CD14-positive monocyte (primary cell): ENCODE measurements at regions not wholly inside any gene's neighbourhood (a gene's known extent, or its start where the extent isn't known, plus 50 kb on each side); places are given as distances from the start of the nearest gene placed in this dataset.

Experiments used
- DNase-seq, 3 donors: peaks; one replicate each; pipeline ENCODE4 v3.0.0-alpha.2; 2011 to 2022
- H2AFZ ChIP-seq: 2 replicates; pipeline ENCODE4 v1.6.0; 2012; ENCODE audit warnings: mild to moderate bottlenecking, low read depth, low read length, inconsistent platforms; ENCODE audit not compliant: insufficient read depth, poor library complexity, severe bottlenecking
- H3K27ac ChIP-seq, 2 donors: 1 replicate in 1 of 2; 2 replicates in 1 of 2; pipeline ENCODE4 v1.5.1; 2012 to 2013; ENCODE audit warnings: low read length in 2 of 2, control low read depth in 1 of 2, inconsistent platforms in 1 of 2, low read depth in 1 of 2, mild to moderate bottlenecking in 1 of 2
- H3K27me3 ChIP-seq, 2 donors: one replicate each; pipeline versions ENCODE4 v1.6.0 to v1.6.1; 2011 to 2013; ENCODE audit warnings: low read length in 2 of 2; ENCODE audit not compliant: control insufficient read depth in 2 of 2, insufficient read depth in 2 of 2
- H3K36me3 ChIP-seq, 2 donors: replicated peaks in 1 of 2; 1 replicate in 1 of 2; 2 replicates in 1 of 2; pipeline versions ENCODE4 v1.5.1 to v1.6.1; 2012 to 2013; ENCODE audit warnings: low read length in 2 of 2, control low read depth in 1 of 2, inconsistent platforms in 1 of 2, mild to moderate bottlenecking in 1 of 2; ENCODE audit not compliant: insufficient read depth in 2 of 2, control insufficient read depth in 1 of 2
- H3K4me1 ChIP-seq, 2 donors: 1 replicate in 1 of 2; 2 replicates in 1 of 2; pipeline versions ENCODE4 v1.5.1 to v1.6.1; 2012 to 2013; ENCODE audit warnings: low read length in 2 of 2, control low read depth in 1 of 2, inconsistent platforms in 1 of 2, mild to moderate bottlenecking in 1 of 2, moderate library complexity in 1 of 2; ENCODE audit not compliant: insufficient read depth in 2 of 2, control insufficient read depth in 1 of 2
- H3K4me2 ChIP-seq: replicated peaks from 2 replicates; pipeline ENCODE3; 2012; ENCODE audit warnings: low read length, moderate library complexity, mild to moderate bottlenecking; ENCODE audit not compliant: poor library complexity, severe bottlenecking; ENCODE audit errors: extremely low read depth
- H3K4me3 ChIP-seq, 3 experiments: fragments of 200-600 bp in 1 of 3; sonication (generic) in 1 of 3; replicated peaks in 1 of 3; 1 replicate in 2 of 3; 2 replicates in 1 of 3; pipeline ENCODE4 v1.5.1; 2011 to 2013; ENCODE audit warnings: low read length in 3 of 3, mild to moderate bottlenecking in 3 of 3, control low read depth in 2 of 3, low read depth in 2 of 3, inconsistent platforms in 1 of 3, moderate library complexity in 1 of 3
- H3K79me2 ChIP-seq: 2 replicates; pipeline ENCODE4 v1.6.0; 2012; ENCODE audit warnings: mild to moderate bottlenecking, control low read depth, inconsistent platforms, low read length, moderate library complexity; ENCODE audit not compliant: insufficient read depth
- H3K9ac ChIP-seq: 2 replicates; pipeline ENCODE4 v1.6.0; 2017; ENCODE audit warnings: low read length, mild to moderate bottlenecking; ENCODE audit not compliant: insufficient read depth, poor library complexity, severe bottlenecking
- H3K9me3 ChIP-seq, 2 donors: replicated peaks in 1 of 2; 1 replicate in 1 of 2; 2 replicates in 1 of 2; pipeline versions ENCODE4 v1.5.1 to v1.6.1; 2012 to 2013; ENCODE audit warnings: low read length in 2 of 2, control low read depth in 1 of 2; ENCODE audit not compliant: control insufficient read depth in 1 of 2, insufficient read depth in 1 of 2
- H4K20me1 ChIP-seq: 2 replicates; pipeline ENCODE4 v1.6.0; 2012; ENCODE audit warnings: mild to moderate bottlenecking, low read length, control low read depth, moderate library complexity; ENCODE audit not compliant: insufficient read depth
- H3K27ac Mint-ChIP-seq, 7 donors: one replicate each; pipeline ENCODE4 v1.8.0; 2020; ENCODE audit warnings: mild to moderate bottlenecking in 7 of 7, mixed read lengths in 7 of 7, moderate library complexity in 6 of 7, inconsistent platforms in 2 of 7
- H3K27me3 Mint-ChIP-seq, 3 donors: one replicate each; pipeline ENCODE4 v1.8.0; 2021 to 2022; ENCODE audit warnings: low read depth in 3 of 3, mild to moderate bottlenecking in 3 of 3, mixed read lengths in 3 of 3, moderate library complexity in 3 of 3, inconsistent platforms in 1 of 3
- H3K36me3 Mint-ChIP-seq, 2 donors: one replicate each; pipeline ENCODE4 v1.8.0; 2020; ENCODE audit warnings: mixed read lengths in 2 of 2, inconsistent platforms in 1 of 2, mild to moderate bottlenecking in 1 of 2
- H3K4me1 Mint-ChIP-seq: one replicate; pipeline ENCODE4 v1.8.0; 2020; ENCODE audit warnings: mild to moderate bottlenecking, mixed read lengths
- H3K4me3 Mint-ChIP-seq, 2 donors: one replicate each; pipeline ENCODE4 v1.8.0; 2020; ENCODE audit warnings: mild to moderate bottlenecking in 2 of 2, mixed read lengths in 2 of 2, moderate library complexity in 1 of 2
- H3K9me3 Mint-ChIP-seq, 7 donors: one replicate each; pipeline ENCODE4 v1.8.0; 2020 to 2022; ENCODE audit warnings: mixed read lengths in 7 of 7, mild to moderate bottlenecking in 6 of 7, moderate library complexity in 6 of 7, inconsistent platforms in 2 of 7
- WGBS: methylation state at CpG from one replicate; pipeline ENCODE4 v1.1.5; 2013; ENCODE audit warnings: missing lambda C conversion rate; ENCODE audit not compliant: insufficient coverage; 5-methylcytosine and 5-hydroxymethylcytosine counted together
- intact Hi-C, 2 donors: fragments of 100-400 bp; cut with micrococcal nuclease; formaldehyde crosslinking; loops; one replicate each; pipeline versions ENCODE4 v1.15.0 to v1.15.1; 2023
- TF ChIP-seq, protein P1 (sequence below): fragments of 200-600 bp; IDR thresholded peaks from one replicate; pipeline ENCODE4 v1.8.0; 2022; ENCODE audit warnings: antibody characterized with exemption, mild to moderate bottlenecking

DNA sequence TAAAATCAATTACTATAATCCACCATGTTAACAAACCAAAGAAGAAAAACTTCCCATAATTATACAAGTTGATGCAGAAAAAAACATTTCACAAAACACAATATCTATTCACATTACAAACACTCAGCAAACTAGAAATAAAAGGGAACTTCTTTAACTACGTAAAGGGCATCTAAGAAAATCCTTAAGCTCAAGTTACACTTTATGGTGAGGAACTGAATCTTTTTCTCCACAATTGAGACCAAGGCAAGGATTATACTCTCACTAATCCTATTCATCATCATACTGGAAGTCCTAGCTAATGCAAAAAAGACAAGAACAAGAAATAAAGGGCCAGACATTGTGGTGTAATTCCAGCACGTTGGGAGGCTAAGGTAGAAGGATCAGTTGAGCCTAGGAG is 159.9 kb downstream of the ZNF365 start:
- H4K20me1 ChIP-seq = no peaks in the 10 kb centered on the region
- H3K4me3 ChIP-seq = no peak overlapping the region
- peak overlapping the region; percentile 14 to 40 for H3K27ac ChIP-seq
- H3K27ac Mint-ChIP-seq = peak overlapping the region in 6 of 7 donors; percentile 29 to 81 (median 52)
- no CpG with 5 or more reads among the region's 2 CpGs for WGBS
- no peak overlapping the region for H3K4me2 ChIP-seq
- TF ChIP-seq, protein P1, sequence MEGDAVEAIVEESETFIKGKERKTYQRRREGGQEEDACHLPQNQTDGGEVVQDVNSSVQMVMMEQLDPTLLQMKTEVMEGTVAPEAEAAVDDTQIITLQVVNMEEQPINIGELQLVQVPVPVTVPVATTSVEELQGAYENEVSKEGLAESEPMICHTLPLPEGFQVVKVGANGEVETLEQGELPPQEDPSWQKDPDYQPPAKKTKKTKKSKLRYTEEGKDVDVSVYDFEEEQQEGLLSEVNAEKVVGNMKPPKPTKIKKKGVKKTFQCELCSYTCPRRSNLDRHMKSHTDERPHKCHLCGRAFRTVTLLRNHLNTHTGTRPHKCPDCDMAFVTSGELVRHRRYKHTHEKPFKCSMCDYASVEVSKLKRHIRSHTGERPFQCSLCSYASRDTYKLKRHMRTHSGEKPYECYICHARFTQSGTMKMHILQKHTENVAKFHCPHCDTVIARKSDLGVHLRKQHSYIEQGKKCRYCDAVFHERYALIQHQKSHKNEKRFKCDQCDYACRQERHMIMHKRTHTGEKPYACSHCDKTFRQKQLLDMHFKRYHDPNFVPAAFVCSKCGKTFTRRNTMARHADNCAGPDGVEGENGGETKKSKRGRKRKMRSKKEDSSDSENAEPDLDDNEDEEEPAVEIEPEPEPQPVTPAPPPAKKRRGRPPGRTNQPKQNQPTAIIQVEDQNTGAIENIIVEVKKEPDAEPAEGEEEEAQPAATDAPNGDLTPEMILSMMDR = no peak
- H3K4me1 ChIP-seq = peaks cover 25 to 32% of the 10 kb centered on the region in 2 donors
- no peak overlapping the region for H2AFZ ChIP-seq
- peaks cover 0 to 8% (median 1%) of the 10 kb centered on the region in 3 donors for H3K27me3 Mint-ChIP-seq
- H3K27me3 ChIP-seq = no peaks in the 10 kb centered on the region
- H3K4me1 Mint-ChIP-seq = peaks cover 26% of the 10 kb centered on the region
- H3K36me3 ChIP-seq = no peaks in the 10 kb centered on the region
- H3K36me3 Mint-ChIP-seq = peaks cover 0 to 4% of the 10 kb centered on the region in 2 donors
- DNase-seq = peak in 1 of 3 donors; percentile 18
- H3K9me3 Mint-ChIP-seq = peaks cover 0 to 7% (median 5%) of the 10 kb centered on the region in 7 donors
- intact Hi-C loops = no loop called here
- H3K9ac ChIP-seq = no peak overlapping the region
- no peaks in the 10 kb centered on the region for H3K79me2 ChIP-seq
- H3K4me3 Mint-ChIP-seq = no peak overlapping the region
- no peaks in the 10 kb centered on the region for H3K9me3 ChIP-seq

DNA sequence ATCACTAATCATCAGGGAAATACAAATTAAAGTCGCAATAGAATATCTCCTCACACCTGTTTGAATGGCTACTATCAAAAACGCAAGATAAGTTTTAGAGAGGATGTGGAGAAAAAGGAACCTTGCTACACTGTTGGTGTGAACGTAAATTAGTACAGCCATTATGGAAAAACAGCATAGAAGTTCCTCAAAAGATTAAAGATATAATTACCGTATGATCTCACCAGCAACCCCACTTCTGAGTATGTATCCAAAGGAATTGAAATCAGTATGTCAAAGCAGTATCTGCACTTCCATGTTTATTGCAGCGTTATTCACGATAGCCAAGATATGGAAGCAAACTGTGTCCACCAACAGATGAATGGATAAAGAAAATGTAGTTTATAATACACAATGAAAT is 164.4 kb downstream of the ZNF365 start:
- peak overlapping the region; percentile 35 for H3K4me2 ChIP-seq
- no peak overlapping the region for H3K9ac ChIP-seq
- intact Hi-C loops = no loop called here
- H3K79me2 ChIP-seq = no peaks in the 10 kb centered on the region
- Mint-ChIP-seq H3K36me3 (peaks cover 0 to 4% of the 10 kb centered on the region in 2 donors), H3K27me3 (peaks cover 0 to 12% (median 2%) of the 10 kb centered on the region in 3 donors), H3K4me3 (peak overlapping the region in 1 of 2 donors; percentile 3), H3K9me3 (peaks cover 0 to 8% (median 5%) of the 10 kb centered on the region in 7 donors), H3K4me1 (peaks cover 52% of the 10 kb centered on the region), H3K27ac (peak overlapping the region; percentile 16 to 98 (median 89))
- TF ChIP-seq, protein P1 = no peak
- no peaks in the 10 kb centered on the region for H3K27me3 ChIP-seq
- H3K36me3 ChIP-seq = no peaks in the 10 kb centered on the region
- peak in 2 of 3 donors; percentile 30 to 45 for DNase-seq
- H3K9me3 ChIP-seq = no peaks in the 10 kb centered on the region
- no peak overlapping the region for H3K4me3 ChIP-seq
- H2AFZ ChIP-seq = no peak overlapping the region
- H3K4me1 ChIP-seq = peaks cover 50 to 64% of the 10 kb centered on the region in 2 donors
- no peaks in the 10 kb centered on the region for H4K20me1 ChIP-seq
- WGBS = no CpG with 5 or more reads among the region's 6 CpGs
- peak overlapping the region in 1 of 2 donors; percentile 49 for H3K27ac ChIP-seq
